Lung (tissue), 11 donors: ENCODE measurements at regions not wholly inside any gene's neighbourhood (a gene's known extent, or its start where the extent isn't known, plus 50 kb on each side); places are given as distances from the start of the nearest gene placed in this dataset.

Source experiments
- ATAC-seq: fragments of 200-7000 bp; cut with Tn5 transposase; one replicate; pipeline ENCODE4 v1.9.1; 2020; ENCODE audit warnings: moderate number of reproducible peaks; ENCODE audit not compliant: insufficient read depth, low FRiP score
- DNase-seq, 3 donors: peaks; one replicate each; pipeline ENCODE4 v3.0.0-alpha.2; 2013 to 2017
- H3K27ac ChIP-seq, 2 donors: one replicate each; pipeline ENCODE4 v1.5.1; 2013; ENCODE audit warnings: mild to moderate bottlenecking in 2 of 2, moderate library complexity in 2 of 2, control low read depth in 1 of 2, inconsistent platforms in 1 of 2, low read depth in 1 of 2, low read length in 1 of 2
- H3K27me3 ChIP-seq, 3 donors: one replicate each; pipeline ENCODE4 v1.5.1; 2013; ENCODE audit warnings: low read length in 2 of 3; ENCODE audit not compliant: control insufficient read depth in 3 of 3, insufficient read depth in 3 of 3
- H3K36me3 ChIP-seq, 4 donors: one replicate each; pipeline ENCODE4 v1.5.1; 2013; ENCODE audit warnings: low read length in 4 of 4, mild to moderate bottlenecking in 1 of 4, moderate library complexity in 1 of 4; ENCODE audit not compliant: control insufficient read depth in 4 of 4, insufficient read depth in 4 of 4
- H3K4me1 ChIP-seq, 5 donors: one replicate each; pipeline ENCODE4 v1.5.1; 2013; ENCODE audit warnings: low read length in 5 of 5, mild to moderate bottlenecking in 2 of 5, moderate library complexity in 1 of 5; ENCODE audit not compliant: control insufficient read depth in 5 of 5, insufficient read depth in 5 of 5
- H3K4me3 ChIP-seq: one replicate; pipeline ENCODE4 v1.5.1; 2013; ENCODE audit warnings: mild to moderate bottlenecking, control low read depth, moderate library complexity
- H3K9ac ChIP-seq, 2 donors: one replicate each; pipeline ENCODE4 v1.5.1; 2013; ENCODE audit warnings: low read length in 2 of 2, control low read depth in 1 of 2; ENCODE audit not compliant: insufficient read depth in 1 of 2
- H3K9me3 ChIP-seq, 4 donors: one replicate each; pipeline ENCODE4 v1.5.1; 2013; ENCODE audit warnings: low read length in 3 of 4, mild to moderate bottlenecking in 1 of 4, moderate library complexity in 1 of 4; ENCODE audit not compliant: control insufficient read depth in 4 of 4, insufficient read depth in 3 of 4
- CTCF ChIP-seq: IDR thresholded peaks from 2 replicates; pipeline ENCODE4 v1.5.1; 2012; ENCODE audit warnings: mild to moderate bottlenecking; ENCODE audit errors: control extremely low read depth, extremely low read depth
- WGBS, 2 donors: extraction: QIAGEN DNeasy Blood & Tissue Kit; methylation state at CpG; one replicate each; pipeline ENCODE4 v1.1.7; 2013; 5-methylcytosine and 5-hydroxymethylcytosine counted together
- donor health status: control.
- donor health status: control.
- donor health status: Bipolar disorder and iron deficiency.
- donor health status: healthy.
- donor health status: DM: yes; HTN: yes; CAD: no.

GRCh38 chr5:167948251-167948650, 343.2 kb upstream of the WWC1 start:
- Histone ChIP-seq H3K4me1 (peaks cover 0 to 35% (median 10%) of the 10 kb centered on the region in 5 donors), H3K9ac (no peak overlapping the region), H3K27me3 (no peaks in the 10 kb centered on the region), H3K27ac (peak overlapping the region in 1 of 2 donors; percentile 96), H3K9me3 (no peaks in the 10 kb centered on the region), H3K36me3 (peaks cover 0 to 2% (median 0%) of the 10 kb centered on the region in 4 donors), H3K4me3 (no peak overlapping the region)
- ATAC-seq = no peak
- TF ChIP-seq CTCF = no peak
- DNase-seq = no peak
- WGBS, 2 donors = 34 to 49% methylated on average over 3 of the region's 3 CpGs

- Histone ChIP-seq H3K9me3 (no peaks in the 10 kb centered on the region), H3K27ac (peak overlapping the region in 1 of 2 donors; percentile 62), H3K27me3 (no peaks in the 10 kb centered on the region), H3K4me3 (no peak overlapping the region), H3K36me3 (peaks cover 0 to 2% (median 0%) of the 10 kb centered on the region in 4 donors), H3K4me1 (peaks cover 0 to 35% (median 10%) of the 10 kb centered on the region in 5 donors), H3K9ac (no peak overlapping the region)
- TF ChIP-seq CTCF = no peak
- ATAC-seq = no peak
- no peak for DNase-seq
- 87 to 93% methylated on average over 3 of the region's 3 CpGs for WGBS, 2 donors
Measured at GRCh38 chr5:167949435-167949834, 342.0 kb upstream of the WWC1 start.

GRCh38 chr5:167950126-167950721, 341.2 kb upstream of the WWC1 start:
- no peak for TF ChIP-seq CTCF
- no peak overlapping the region for H3K4me3 ChIP-seq
- no peaks in the 10 kb centered on the region for H3K27me3 ChIP-seq
- no peaks in the 10 kb centered on the region for H3K9me3 ChIP-seq
- WGBS, 2 donors = 72 to 85% methylated on average over 5 of the region's 5 CpGs
- peaks cover 0 to 30% (median 10%) of the 10 kb centered on the region in 5 donors for H3K4me1 ChIP-seq
- H3K9ac ChIP-seq = no peak overlapping the region
- peak overlapping the region in 1 of 2 donors; percentile 62 for H3K27ac ChIP-seq
- DNase-seq = peak in 2 of 3 donors; percentile 31 to 55
- no peak for ATAC-seq
- H3K36me3 ChIP-seq = peaks cover 0 to 2% (median 0%) of the 10 kb centered on the region in 4 donors
